ENCODE measurements at regions not wholly inside any gene's neighbourhood (a gene's known extent, or its start where the extent isn't known, plus 50 kb on each side); places are given as distances from the start of the nearest gene placed in this dataset.

DNA sequence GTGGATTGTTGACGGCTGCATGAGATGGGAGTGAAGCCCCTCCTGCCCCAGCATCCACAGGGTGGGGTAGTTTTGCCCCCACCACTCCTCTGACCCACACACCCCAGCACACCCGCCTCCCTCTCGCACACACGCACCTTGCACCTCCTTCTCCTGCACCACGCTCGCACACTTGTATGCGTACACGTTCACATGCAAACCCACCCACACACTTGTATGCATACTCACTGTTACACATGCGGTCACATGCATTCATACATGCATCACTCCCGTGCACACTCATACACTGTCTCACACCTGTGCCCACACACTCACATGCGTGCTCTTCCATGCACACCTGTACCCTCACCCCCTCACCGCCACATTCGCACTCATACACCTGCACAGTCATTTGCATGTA, 70.5 kb upstream of the CIBAR2 start:
- H3K9me3 ChIP-seq (ENCODE audit: control insufficient read depth, insufficient read depth, low read length), result peaks cover 2% of the 10 kb centered on the region; the same call in 1 of the 2 replicates
- H3K79me2 ChIP-seq (ENCODE audit: control insufficient read depth, low read length), result no peaks in the 10 kb centered on the region
- no peak overlapping the region for H3K27ac ChIP-seq (ENCODE audit: low read depth, low read length)
- no peak overlapping the region for H3K4me2 ChIP-seq (ENCODE audit: low read length)
- H3K4me3 ChIP-seq (ENCODE audit: low read length), result no peak overlapping the region
- H3K4me1 ChIP-seq (ENCODE audit: control insufficient read depth, low read length), result no peaks in the 10 kb centered on the region
- TF ChIP-seq, protein P1, sequence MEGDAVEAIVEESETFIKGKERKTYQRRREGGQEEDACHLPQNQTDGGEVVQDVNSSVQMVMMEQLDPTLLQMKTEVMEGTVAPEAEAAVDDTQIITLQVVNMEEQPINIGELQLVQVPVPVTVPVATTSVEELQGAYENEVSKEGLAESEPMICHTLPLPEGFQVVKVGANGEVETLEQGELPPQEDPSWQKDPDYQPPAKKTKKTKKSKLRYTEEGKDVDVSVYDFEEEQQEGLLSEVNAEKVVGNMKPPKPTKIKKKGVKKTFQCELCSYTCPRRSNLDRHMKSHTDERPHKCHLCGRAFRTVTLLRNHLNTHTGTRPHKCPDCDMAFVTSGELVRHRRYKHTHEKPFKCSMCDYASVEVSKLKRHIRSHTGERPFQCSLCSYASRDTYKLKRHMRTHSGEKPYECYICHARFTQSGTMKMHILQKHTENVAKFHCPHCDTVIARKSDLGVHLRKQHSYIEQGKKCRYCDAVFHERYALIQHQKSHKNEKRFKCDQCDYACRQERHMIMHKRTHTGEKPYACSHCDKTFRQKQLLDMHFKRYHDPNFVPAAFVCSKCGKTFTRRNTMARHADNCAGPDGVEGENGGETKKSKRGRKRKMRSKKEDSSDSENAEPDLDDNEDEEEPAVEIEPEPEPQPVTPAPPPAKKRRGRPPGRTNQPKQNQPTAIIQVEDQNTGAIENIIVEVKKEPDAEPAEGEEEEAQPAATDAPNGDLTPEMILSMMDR (IDR thresholded peaks at IDR 0.05; ENCODE audit: low read depth, low read length, poor library complexity, severe bottlenecking), result no peak
- TF ChIP-seq EZH2phosphoT487 (IDR thresholded peaks at IDR 0.05; ENCODE audit: borderline replicate concordance, low read length), result no peak
- no peaks in the 10 kb centered on the region for H4K20me1 ChIP-seq (ENCODE audit: control insufficient read depth, insufficient read depth, low read depth, low read length)
- no peaks in the 10 kb centered on the region for H3F3A ChIP-seq (ENCODE audit: control insufficient read depth, insufficient read depth)
- H3K27me3 ChIP-seq (ENCODE audit: control insufficient read depth, low read length), result no peaks in the 10 kb centered on the region
- H3K36me3 ChIP-seq (ENCODE audit: control insufficient read depth, low read length), result no peaks in the 10 kb centered on the region
- H3K9me2 ChIP-seq (replicated peaks; ENCODE audit: control insufficient read depth, low read length), result no peaks in the 10 kb centered on the region

DNA sequence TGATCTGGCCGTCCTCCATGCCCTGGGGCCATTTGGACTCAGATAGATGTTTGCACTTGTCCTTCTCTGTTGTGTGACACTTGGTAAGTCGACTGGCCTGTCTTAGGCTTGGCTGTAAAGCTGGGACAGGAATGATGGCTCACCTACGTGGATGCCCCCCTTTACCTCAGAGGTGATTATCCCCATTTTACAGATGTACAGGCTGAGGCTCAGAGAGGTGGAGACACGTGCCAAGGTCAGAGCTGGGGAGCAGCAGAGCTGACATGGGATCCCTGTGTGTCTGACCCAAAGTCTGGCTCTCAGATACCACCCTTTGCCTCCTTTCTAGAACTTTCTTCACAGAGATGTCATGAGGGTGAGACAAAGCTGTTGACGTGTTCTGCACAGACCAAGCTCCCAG, 71.3 kb upstream of the CIBAR2 start:
- Histone ChIP-seq H3F3A (ENCODE audit: control insufficient read depth, insufficient read depth) (no peaks in the 10 kb centered on the region), H3K9me3 (ENCODE audit: control insufficient read depth, insufficient read depth, low read length) (peaks cover 2% of the 10 kb centered on the region; the same call in 1 of the 2 replicates), H3K9me2 (replicated peaks; ENCODE audit: control insufficient read depth, low read length) (no peaks in the 10 kb centered on the region), H3K4me3 (ENCODE audit: low read length) (no peak overlapping the region), H3K27ac (ENCODE audit: low read depth, low read length) (no peak overlapping the region), H3K79me2 (ENCODE audit: control insufficient read depth, low read length) (no peaks in the 10 kb centered on the region), H4K20me1 (ENCODE audit: control insufficient read depth, insufficient read depth, low read depth, low read length) (no peaks in the 10 kb centered on the region), H3K27me3 (ENCODE audit: control insufficient read depth, low read length) (no peaks in the 10 kb centered on the region), H3K4me2 (ENCODE audit: low read length) (no peak overlapping the region), H3K4me1 (ENCODE audit: control insufficient read depth, low read length) (no peaks in the 10 kb centered on the region), H3K36me3 (ENCODE audit: control insufficient read depth, low read length) (no peaks in the 10 kb centered on the region)
- TF ChIP-seq EZH2phosphoT487 (IDR thresholded peaks at IDR 0.05; ENCODE audit: borderline replicate concordance, low read length), result no peak
- TF ChIP-seq, protein P1 (IDR thresholded peaks at IDR 0.05; ENCODE audit: low read depth, low read length, poor library complexity, severe bottlenecking), result no peak

DNA sequence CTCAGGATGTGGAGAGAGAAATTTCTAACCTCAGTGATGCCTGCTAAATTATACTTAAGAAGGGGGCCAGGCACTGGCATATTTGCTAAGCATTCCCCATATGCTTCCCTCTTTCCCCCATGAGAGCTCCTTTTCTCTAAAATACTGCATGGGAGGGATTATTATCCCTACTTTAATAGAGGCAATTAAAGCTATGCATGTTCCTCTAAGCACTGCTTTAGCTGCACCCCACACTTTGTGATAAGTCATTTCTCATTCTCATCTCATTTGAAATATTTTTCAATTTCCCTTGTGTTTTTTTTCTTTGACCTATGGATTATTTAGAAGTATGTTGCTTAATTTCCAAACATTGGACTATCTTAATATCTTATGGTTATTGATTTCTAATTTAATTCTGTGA, 72.1 kb upstream of the CIBAR2 start:
- Histone ChIP-seq H3K4me3 (ENCODE audit: low read length) (no peak overlapping the region), H4K20me1 (ENCODE audit: control insufficient read depth, insufficient read depth, low read depth, low read length) (no peaks in the 10 kb centered on the region), H3K36me3 (ENCODE audit: control insufficient read depth, low read length) (no peaks in the 10 kb centered on the region), H3K4me2 (ENCODE audit: low read length) (no peak overlapping the region), H3K9me3 (ENCODE audit: control insufficient read depth, insufficient read depth, low read length) (peaks cover 2% of the 10 kb centered on the region; the same call in 1 of the 2 replicates), H3K27me3 (ENCODE audit: control insufficient read depth, low read length) (peaks cover 3% of the 10 kb centered on the region), H3K27ac (ENCODE audit: low read depth, low read length) (no peak overlapping the region), H3K79me2 (ENCODE audit: control insufficient read depth, low read length) (no peaks in the 10 kb centered on the region), H3K9me2 (replicated peaks; ENCODE audit: control insufficient read depth, low read length) (no peaks in the 10 kb centered on the region), H3K4me1 (ENCODE audit: control insufficient read depth, low read length) (no peaks in the 10 kb centered on the region), H3F3A (ENCODE audit: control insufficient read depth, insufficient read depth) (no peaks in the 10 kb centered on the region)
- TF ChIP-seq, protein P1 (IDR thresholded peaks at IDR 0.05; ENCODE audit: low read depth, low read length, poor library complexity, severe bottlenecking), result no peak
- no peak for TF ChIP-seq EZH2phosphoT487 (IDR thresholded peaks at IDR 0.05; ENCODE audit: borderline replicate concordance, low read length)
